HEK293T (cell line): ENCODE measurements at regions not wholly inside any gene's neighbourhood (a gene's known extent, or its start where the extent isn't known, plus 50 kb on each side); places are given as distances from the start of the nearest gene placed in this dataset.

Source experiments
- ARNT ChIP-seq: fragments of 450-650 bp; IDR thresholded peaks from 2 replicates; pipeline ENCODE4 v1.6.1; 2017; ENCODE audit warnings: mild to moderate bottlenecking
- BHLHE40 ChIP-seq: fragments of 450-650 bp; IDR thresholded peaks from 2 replicates; pipeline ENCODE4 v1.6.1; 2016; ENCODE audit warnings: mild to moderate bottlenecking, moderate library complexity, borderline replicate concordance
- ELF4 ChIP-seq: fragments of 450-650 bp; IDR thresholded peaks from 2 replicates; pipeline ENCODE4 v1.6.1; 2017; ENCODE audit warnings: antibody characterized with exemption
- FOXA1 ChIP-seq: fragments of 450-650 bp; IDR thresholded peaks from 2 replicates; pipeline ENCODE4 v1.6.1; 2016; ENCODE audit warnings: mild to moderate bottlenecking
- FOXK2 ChIP-seq: fragments of 450-650 bp; IDR thresholded peaks from 2 replicates; pipeline ENCODE4 v1.6.1; 2016; ENCODE audit warnings: mild to moderate bottlenecking
- FOXM1 ChIP-seq: fragments of 450-650 bp; IDR thresholded peaks from 2 replicates; pipeline ENCODE4 v1.6.1; 2017; ENCODE audit warnings: mild to moderate bottlenecking, borderline replicate concordance
- HDGF ChIP-seq: fragments of 450-650 bp; IDR thresholded peaks from 2 replicates; pipeline ENCODE4 v1.6.1; 2017; ENCODE audit warnings: antibody characterized with exemption, borderline replicate concordance
- L3MBTL2 ChIP-seq: fragments of 450-650 bp; conservative IDR thresholded peaks from 2 replicates; pipeline ENCODE4 v1.6.1; 2016; ENCODE audit warnings: mild to moderate bottlenecking
- LEF1 ChIP-seq: fragments of 450-650 bp; IDR thresholded peaks from 2 replicates; pipeline ENCODE4 v1.6.1; 2017; ENCODE audit warnings: mild to moderate bottlenecking, borderline replicate concordance
- NFRKB ChIP-seq: fragments of 450-650 bp; IDR thresholded peaks from 2 replicates; pipeline ENCODE4 v1.6.1; 2016; ENCODE audit warnings: mild to moderate bottlenecking, moderate library complexity
- SP1 ChIP-seq: fragments of 450-650 bp; IDR thresholded peaks from 2 replicates; pipeline ENCODE4 v1.6.1; 2017
- SUZ12 ChIP-seq: fragments of 450-650 bp; IDR thresholded peaks from 2 replicates; pipeline ENCODE4 v1.6.1; 2016; ENCODE audit warnings: mild to moderate bottlenecking
- TARDBP ChIP-seq: fragments of 450-650 bp; IDR thresholded peaks from 2 replicates; pipeline ENCODE4 v1.6.1; 2016
- ZNF384 ChIP-seq: fragments of 450-650 bp; IDR thresholded peaks from 2 replicates; pipeline ENCODE4 v1.6.1; 2016

GRCh38 chr10:65319493-65319892 is 1606.3 kb upstream of the LRRTM3 start:
- TF ChIP-seq ZNF384 (no peak), BHLHE40 (no peak), FOXM1 (no peak), ELF4 (no peak), HDGF (no peak), L3MBTL2 (no peak), LEF1 (no peak), NFRKB (no peak), TARDBP (no peak), SP1 (no peak), SUZ12 (no peak), FOXK2 (no peak), ARNT (no peak), FOXA1 (no peak)
